Esophagus muscularis mucosa (tissue), 4 donors: ENCODE measurements at regions not wholly inside any gene's neighbourhood (a gene's known extent, or its start where the extent isn't known, plus 50 kb on each side); places are given as distances from the start of the nearest gene placed in this dataset.

Experiments used
- CTCF ChIP-seq, 3 experiments: fragments of 200-600 bp in 2 of 3; fragments of 450-650 bp in 1 of 3; sonication (generic) in 2 of 3; IDR thresholded peaks; one replicate each; pipeline ENCODE4 v1.5.1; 2017 to 2019; ENCODE audit warnings: antibody characterized with exemption in 3 of 3, mild to moderate bottlenecking in 2 of 3, moderate library complexity in 1 of 3
- EP300 ChIP-seq: sonication (generic); formaldehyde crosslinking; IDR thresholded peaks from one replicate; pipeline ENCODE4 v1.6.1; 2017; ENCODE audit warnings: antibody characterized with exemption
- POLR2A ChIP-seq: fragments of 450-650 bp; IDR thresholded peaks from one replicate; pipeline ENCODE4 v1.6.1; 2017; ENCODE audit warnings: antibody characterized with exemption, moderate library complexity, mild to moderate bottlenecking, low read depth
- POLR2AphosphoS5 ChIP-seq, 2 donors: sonication (generic); formaldehyde crosslinking; IDR thresholded peaks; one replicate each; pipeline ENCODE4 v1.6.1; 2017; ENCODE audit warnings: antibody characterized with exemption in 2 of 2

GRCh38 chr6:84399003-84399402, 171.6 kb upstream of the CEP162 start:
- TF ChIP-seq POLR2AphosphoS5 (IDR thresholded peaks at IDR 0.05) (no peak), POLR2A (no peak), CTCF (IDR thresholded peaks at IDR 0.05) (no peak), EP300 (no peak)
